ENCODE measurements at regions not wholly inside any gene's neighbourhood (a gene's known extent, or its start where the extent isn't known, plus 50 kb on each side); places are given as distances from the start of the nearest gene placed in this dataset.

DNA sequence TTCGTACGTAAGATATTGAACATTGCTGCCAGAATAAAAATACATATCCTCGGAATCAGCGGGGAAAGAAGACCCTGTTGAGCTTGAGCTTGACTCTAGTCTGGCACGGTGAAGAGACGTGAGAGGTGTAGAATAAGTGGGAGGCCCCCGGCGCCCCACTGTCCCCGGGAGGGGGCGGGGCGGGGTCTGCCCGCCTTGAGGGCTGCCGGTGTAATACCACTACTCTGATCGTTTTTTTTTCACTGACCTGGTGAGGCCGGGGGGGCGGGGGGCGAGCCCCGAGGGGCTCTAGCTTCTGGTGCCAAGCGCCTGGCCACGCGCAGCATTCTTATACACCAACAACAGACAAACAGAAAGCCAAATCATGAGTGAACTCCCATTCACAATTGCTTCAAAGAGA lies 324.0 kb upstream of the REG3G start:
- TF ChIP-seq SP1 (IDR thresholded peaks at IDR 0.05) = no peak
- TF ChIP-seq, protein P1, sequence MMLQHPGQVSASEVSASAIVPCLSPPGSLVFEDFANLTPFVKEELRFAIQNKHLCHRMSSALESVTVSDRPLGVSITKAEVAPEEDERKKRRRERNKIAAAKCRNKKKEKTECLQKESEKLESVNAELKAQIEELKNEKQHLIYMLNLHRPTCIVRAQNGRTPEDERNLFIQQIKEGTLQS (IDR thresholded peaks at IDR 0.05) = no peak
- TF ChIP-seq, protein P2, sequence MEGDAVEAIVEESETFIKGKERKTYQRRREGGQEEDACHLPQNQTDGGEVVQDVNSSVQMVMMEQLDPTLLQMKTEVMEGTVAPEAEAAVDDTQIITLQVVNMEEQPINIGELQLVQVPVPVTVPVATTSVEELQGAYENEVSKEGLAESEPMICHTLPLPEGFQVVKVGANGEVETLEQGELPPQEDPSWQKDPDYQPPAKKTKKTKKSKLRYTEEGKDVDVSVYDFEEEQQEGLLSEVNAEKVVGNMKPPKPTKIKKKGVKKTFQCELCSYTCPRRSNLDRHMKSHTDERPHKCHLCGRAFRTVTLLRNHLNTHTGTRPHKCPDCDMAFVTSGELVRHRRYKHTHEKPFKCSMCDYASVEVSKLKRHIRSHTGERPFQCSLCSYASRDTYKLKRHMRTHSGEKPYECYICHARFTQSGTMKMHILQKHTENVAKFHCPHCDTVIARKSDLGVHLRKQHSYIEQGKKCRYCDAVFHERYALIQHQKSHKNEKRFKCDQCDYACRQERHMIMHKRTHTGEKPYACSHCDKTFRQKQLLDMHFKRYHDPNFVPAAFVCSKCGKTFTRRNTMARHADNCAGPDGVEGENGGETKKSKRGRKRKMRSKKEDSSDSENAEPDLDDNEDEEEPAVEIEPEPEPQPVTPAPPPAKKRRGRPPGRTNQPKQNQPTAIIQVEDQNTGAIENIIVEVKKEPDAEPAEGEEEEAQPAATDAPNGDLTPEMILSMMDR (IDR thresholded peaks at IDR 0.05; ENCODE audit: low read depth, low read length, missing input control) = no peak
- no peak for TF ChIP-seq RAD21 (IDR thresholded peaks at IDR 0.05)
- TF ChIP-seq EGR1 (IDR thresholded peaks at IDR 0.05; ENCODE audit: low read depth in 2 of 2) = no peak
